Fibroblast of peridontal ligament (primary cell): ENCODE measurements at regions not wholly inside any gene's neighbourhood (a gene's known extent, or its start where the extent isn't known, plus 50 kb on each side); places are given as distances from the start of the nearest gene placed in this dataset.
"Not testable (repeated sequence)": the region's sequence is repeated elsewhere in the genome, so short reads cannot be mapped to it uniquely, and the experiment has no call there.

Experiments
- DNase-seq: peaks from one replicate; pipeline ENCODE4 v3.0.0-alpha.2; 2010; ENCODE audit errors: extremely low read depth

- no peak for DNase-seq
These were observed 272.5 kb upstream of the CDYL start for GRCh38 chr6:4503700-4504099.

- no peak for DNase-seq
These were observed 279.9 kb upstream of the CDYL start for GRCh38 chr6:4496284-4496683.

GRCh38 chr6:4491501-4492260, 284.5 kb upstream of the CDYL start:
- no peak for DNase-seq

- DNase-seq: no peak
These were observed 286.7 kb upstream of the CDYL start for GRCh38 chr6:4489538-4489937.

GRCh38 chr6:4488389-4488788, 287.8 kb upstream of the CDYL start:
- DNase-seq: no peak

GRCh38 chr6:4487538-4487937, 288.7 kb upstream of the CDYL start:
- DNase-seq: no peak

GRCh38 chr6:4486568-4487315, 289.5 kb upstream of the CDYL start:
- DNase-seq: no peak

- no peak for DNase-seq
These were observed 290.5 kb upstream of the CDYL start for GRCh38 chr6:4485735-4486134.

- no peak for DNase-seq
These were observed 293.7 kb upstream of the CDYL start for GRCh38 chr6:4482461-4482860.

- DNase-seq: no peak
These were observed 295.1 kb upstream of the CDYL start for GRCh38 chr6:4480788-4481735.

- DNase-seq: no peak
These were observed 298.1 kb upstream of the CDYL start for GRCh38 chr6:4478098-4478497.

GRCh38 chr6:4474810-4475209, 301.4 kb upstream of the CDYL start:
- no peak for DNase-seq

- no peak for DNase-seq
These were observed 303.1 kb upstream of the CDYL start for GRCh38 chr6:4472969-4473642.

GRCh38 chr6:4472222-4472621, 304.0 kb upstream of the CDYL start:
- no peak for DNase-seq

GRCh38 chr6:4471515-4471914, 304.7 kb upstream of the CDYL start:
- not testable (repeated sequence) for DNase-seq

- no peak for DNase-seq
These were observed 305.4 kb upstream of the CDYL start for GRCh38 chr6:4470698-4471210.

GRCh38 chr6:4466769-4467480, 309.3 kb upstream of the CDYL start:
- DNase-seq: no peak

- DNase-seq: peak; percentile 15
These were observed 309.9 kb upstream of the CDYL start for GRCh38 chr6:4466261-4466660.

- DNase-seq: no peak
These were observed 311.6 kb upstream of the CDYL start for GRCh38 chr6:4464638-4465037.

GRCh38 chr6:4463236-4463635, 313.0 kb upstream of the CDYL start:
- DNase-seq: no peak
